ENCODE measurements at regions not wholly inside any gene's neighbourhood (a gene's known extent, or its start where the extent isn't known, plus 50 kb on each side); places are given as distances from the start of the nearest gene placed in this dataset.
A peak's percentile ranks its signal among the peaks of the same experiment; 100 is the strongest.

- DNase-seq, result peak; percentile 90
These were observed 379.6 kb downstream of the LRIG3 start for GRCh38 chr12:58540480-58541299.

GRCh38 chr12:58541300-58541690 is 379.0 kb downstream of the LRIG3 start:
- DNase-seq, result no peak

GRCh38 chr12:58544281-58544680 is 376.0 kb downstream of the LRIG3 start:
- no peak for DNase-seq

GRCh38 chr12:58547217-58547616 is 373.1 kb downstream of the LRIG3 start:
- DNase-seq, result no peak

GRCh38 chr12:58548801-58549200 is 371.5 kb downstream of the LRIG3 start:
- no peak for DNase-seq

GRCh38 chr12:58554522-58555157 is 365.7 kb downstream of the LRIG3 start:
- no peak for DNase-seq

GRCh38 chr12:58557171-58557570 is 363.1 kb downstream of the LRIG3 start:
- no peak for DNase-seq

- DNase-seq, result no peak
These were observed 362.6 kb downstream of the LRIG3 start for GRCh38 chr12:58557661-58558060.

GRCh38 chr12:58563621-58564020 is 356.7 kb downstream of the LRIG3 start:
- no peak for DNase-seq

GRCh38 chr12:58564721-58565120 is 355.6 kb downstream of the LRIG3 start:
- DNase-seq, result no peak

GRCh38 chr12:58566599-58566998 is 353.7 kb downstream of the LRIG3 start:
- DNase-seq, result no peak

GRCh38 chr12:58567189-58567588 is 353.1 kb downstream of the LRIG3 start:
- no peak for DNase-seq

- no peak for DNase-seq
These were observed 349.9 kb downstream of the LRIG3 start for GRCh38 chr12:58570411-58570810.

- DNase-seq, result peak; percentile 37
These were observed 345.0 kb downstream of the LRIG3 start for GRCh38 chr12:58575256-58575655.

- DNase-seq, result no peak
These were observed 344.2 kb downstream of the LRIG3 start for GRCh38 chr12:58576081-58576480.

- DNase-seq, result no peak
These were observed 343.4 kb downstream of the LRIG3 start for GRCh38 chr12:58576916-58577315.

- no peak for DNase-seq
These were observed 340.2 kb downstream of the LRIG3 start for GRCh38 chr12:58580095-58580494.

- no peak for DNase-seq
These were observed 336.8 kb downstream of the LRIG3 start for GRCh38 chr12:58583529-58583928.

- DNase-seq, result no peak
These were observed 336.4 kb downstream of the LRIG3 start for GRCh38 chr12:58583940-58584339.

- no peak for DNase-seq
These were observed 335.4 kb downstream of the LRIG3 start for GRCh38 chr12:58584880-58585279.

- DNase-seq, result no peak
These were observed 333.5 kb downstream of the LRIG3 start for GRCh38 chr12:58586762-58587161.

- DNase-seq, result no peak
These were observed 331.5 kb downstream of the LRIG3 start for GRCh38 chr12:58588770-58589169.

GRCh38 chr12:58592475-58593207 is 327.7 kb downstream of the LRIG3 start:
- DNase-seq, result no peak

Data from femur (tissue), 1 donor.